Uterus (tissue), 3 donors: ENCODE measurements at regions not wholly inside any gene's neighbourhood (a gene's known extent, or its start where the extent isn't known, plus 50 kb on each side); places are given as distances from the start of the nearest gene placed in this dataset.

Experiments
- DNase-seq, 2 donors: peaks; one replicate each; pipeline ENCODE4 v3.0.0-alpha.2; 2019 to 2020
- H3K27ac ChIP-seq, 2 donors: fragments of 200-600 bp; sonication (generic); 1 replicate in 1 of 2; 2 replicates in 1 of 2; pipeline ENCODE4 v1.5.1; 2016 to 2018
- H3K27me3 ChIP-seq, 2 donors: fragments of 200-600 bp; sonication (generic); one replicate each; pipeline ENCODE4 v1.5.1; 2018 to 2019; ENCODE audit warnings: control low read depth in 1 of 2
- H3K36me3 ChIP-seq, 2 donors: fragments of 200-600 bp; sonication (generic); one replicate each; pipeline ENCODE4 v1.5.1; 2019; ENCODE audit warnings: control low read depth in 1 of 2
- H3K4me1 ChIP-seq, 2 donors: fragments of 200-600 bp; sonication (generic); one replicate each; pipeline ENCODE4 v1.5.1; 2018 to 2019; ENCODE audit warnings: control low read depth in 1 of 2
- H3K4me3 ChIP-seq, 2 donors: fragments of 200-600 bp; sonication (generic); 1 replicate in 1 of 2; 2 replicates in 1 of 2; pipeline ENCODE4 v1.5.1; 2018 to 2019; ENCODE audit warnings: mild to moderate bottlenecking in 1 of 2
- H3K9me3 ChIP-seq, 2 donors: fragments of 200-600 bp; sonication (generic); one replicate each; pipeline ENCODE4 v1.5.1; 2019; ENCODE audit warnings: control low read depth in 1 of 2
- CTCF ChIP-seq, 4 experiments: fragments of 200-600 bp in 2 of 4; fragments of 450-650 bp in 2 of 4; sonication (generic) in 2 of 4; IDR thresholded peaks; one replicate each; pipeline ENCODE4 v1.5.1; 2016 to 2019; ENCODE audit warnings: antibody characterized with exemption in 4 of 4, mild to moderate bottlenecking in 2 of 4, moderate library complexity in 1 of 4
- POLR2A ChIP-seq, 2 donors: fragments of 450-650 bp; IDR thresholded peaks; one replicate each; pipeline ENCODE4 v1.6.1; 2016; ENCODE audit warnings: antibody characterized with exemption in 2 of 2, mild to moderate bottlenecking in 1 of 2, moderate library complexity in 1 of 2
- intact Hi-C: fragments of 100-400 bp; cut with DNase I; formaldehyde crosslinking; loops from one replicate; pipeline ENCODE4 v1.15.1; 2023; ENCODE audit warnings: low total_unique reads
- donor health status: DM: yes; HTN: yes; CAD: no.

DNA sequence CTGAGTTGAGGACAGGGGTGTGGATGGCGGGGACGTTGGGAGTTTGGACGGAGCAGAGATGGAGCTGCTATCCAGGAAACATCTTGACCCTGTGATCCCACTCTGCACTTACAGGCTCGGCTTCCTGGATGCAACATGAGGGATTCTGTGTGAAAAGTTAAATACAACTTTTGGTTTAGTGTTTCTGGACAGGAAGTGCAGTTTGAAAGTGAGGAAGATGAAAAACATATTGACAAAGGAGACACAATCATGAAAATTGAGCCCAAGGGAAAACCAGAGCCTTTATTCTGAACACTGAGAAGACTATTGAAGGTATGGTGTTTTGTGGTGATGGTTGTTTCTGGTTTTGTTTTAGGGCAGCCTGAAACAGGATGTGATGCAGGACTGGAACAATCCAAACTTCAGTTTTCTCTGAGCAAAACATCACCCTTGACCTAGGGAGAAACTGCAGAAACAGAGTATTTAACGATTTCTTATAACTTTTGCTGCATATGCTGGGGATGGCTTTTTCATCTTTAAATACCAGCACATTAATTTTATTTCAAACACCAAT is 76.5 kb upstream of the RFX8 start:
- H3K4me1 ChIP-seq, result no peaks in the 10 kb centered on the region
- H3K27ac ChIP-seq, result no peak overlapping the region
- intact Hi-C loops, result no loop called here
- TF ChIP-seq POLR2A (IDR thresholded peaks at IDR 0.05), result no peak
- no peak for TF ChIP-seq CTCF (IDR thresholded peaks at IDR 0.05)
- H3K27me3 ChIP-seq, result no peaks in the 10 kb centered on the region
- no peaks in the 10 kb centered on the region for H3K36me3 ChIP-seq
- DNase-seq, result no peak
- no peak overlapping the region for H3K4me3 ChIP-seq
- H3K9me3 ChIP-seq, result no peaks in the 10 kb centered on the region

DNA sequence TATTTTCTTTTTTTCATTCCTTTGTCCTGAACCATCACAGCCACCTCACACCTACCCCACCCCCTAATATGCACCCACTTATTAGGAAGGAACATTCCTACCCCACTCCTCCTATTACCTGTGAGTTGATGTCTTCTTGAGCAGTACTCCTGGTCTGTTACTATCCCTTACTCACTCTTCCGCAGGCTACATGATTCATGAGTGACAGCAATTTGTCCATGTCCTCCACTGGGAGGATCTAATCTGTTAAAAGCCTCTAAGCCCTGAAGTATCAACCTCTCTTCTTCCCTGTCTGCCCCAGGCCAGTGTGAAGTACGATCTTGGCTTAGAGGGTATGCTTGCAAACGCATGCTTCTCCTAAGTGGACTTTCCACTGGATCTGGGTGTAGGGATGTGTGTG is 75.6 kb upstream of the RFX8 start:
- H3K4me1 ChIP-seq, result no peaks in the 10 kb centered on the region
- no peaks in the 10 kb centered on the region for H3K27me3 ChIP-seq
- TF ChIP-seq CTCF (IDR thresholded peaks at IDR 0.05) (no peak), POLR2A (IDR thresholded peaks at IDR 0.05) (no peak)
- H3K36me3 ChIP-seq, result no peaks in the 10 kb centered on the region
- intact Hi-C loops, result no loop called here
- no peak for DNase-seq
- H3K27ac ChIP-seq, result no peak overlapping the region
- H3K4me3 ChIP-seq, result no peak overlapping the region
- no peaks in the 10 kb centered on the region for H3K9me3 ChIP-seq

- DNase-seq, result no peak
- no peak overlapping the region for H3K4me3 ChIP-seq
- TF ChIP-seq POLR2A (IDR thresholded peaks at IDR 0.05) (no peak), CTCF (IDR thresholded peaks at IDR 0.05) (no peak)
- H3K27ac ChIP-seq, result no peak overlapping the region
- no peaks in the 10 kb centered on the region for H3K4me1 ChIP-seq
- H3K27me3 ChIP-seq, result no peaks in the 10 kb centered on the region
- no peaks in the 10 kb centered on the region for H3K36me3 ChIP-seq
- intact Hi-C loops, result no loop called here
- H3K9me3 ChIP-seq, result no peaks in the 10 kb centered on the region
These were observed 74.5 kb upstream of the RFX8 start for GRCh38 chr2:101549371-101549770.

DNA sequence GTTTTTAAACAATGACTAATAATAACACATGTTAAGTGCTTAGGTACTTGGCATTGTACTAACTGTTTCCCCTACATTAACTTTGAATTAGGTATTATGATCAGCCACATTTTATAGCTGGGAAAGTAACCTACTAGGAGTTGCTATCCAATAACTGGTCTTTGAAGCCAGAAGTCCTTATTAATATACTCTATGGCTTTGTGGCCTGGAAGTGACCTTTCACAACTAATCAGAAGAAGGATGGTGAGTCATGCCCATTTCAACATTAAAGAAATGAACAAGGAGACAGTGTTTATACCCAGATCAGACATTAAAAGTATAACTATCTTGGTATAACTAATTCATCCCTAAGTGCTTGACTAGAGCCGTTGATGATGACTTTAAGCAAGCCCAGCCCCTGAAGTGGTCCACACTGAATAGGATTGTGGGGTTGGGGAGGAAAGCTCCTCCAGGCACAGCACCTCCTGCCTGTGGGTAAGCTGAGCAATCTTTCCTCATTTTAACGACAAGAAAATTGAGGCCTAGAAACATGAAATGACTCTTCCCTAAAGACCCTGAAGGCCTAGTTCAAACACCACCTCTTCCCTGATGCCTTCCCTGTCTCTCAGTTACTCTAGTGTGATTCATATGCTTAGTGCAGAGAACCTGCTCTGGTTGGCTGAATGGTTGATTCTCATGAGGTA is 71.6 kb upstream of the RFX8 start:
- H3K4me3 ChIP-seq, result no peak overlapping the region
- DNase-seq, result no peak
- peaks cover 0 to 3% of the 10 kb centered on the region in 2 donors for H3K9me3 ChIP-seq
- H3K4me1 ChIP-seq, result no peaks in the 10 kb centered on the region
- H3K27me3 ChIP-seq, result no peaks in the 10 kb centered on the region
- no peak overlapping the region for H3K27ac ChIP-seq
- no peaks in the 10 kb centered on the region for H3K36me3 ChIP-seq
- intact Hi-C loops, result no loop called here
- no peak for TF ChIP-seq POLR2A (IDR thresholded peaks at IDR 0.05)
- no peak for TF ChIP-seq CTCF (IDR thresholded peaks at IDR 0.05)

DNA sequence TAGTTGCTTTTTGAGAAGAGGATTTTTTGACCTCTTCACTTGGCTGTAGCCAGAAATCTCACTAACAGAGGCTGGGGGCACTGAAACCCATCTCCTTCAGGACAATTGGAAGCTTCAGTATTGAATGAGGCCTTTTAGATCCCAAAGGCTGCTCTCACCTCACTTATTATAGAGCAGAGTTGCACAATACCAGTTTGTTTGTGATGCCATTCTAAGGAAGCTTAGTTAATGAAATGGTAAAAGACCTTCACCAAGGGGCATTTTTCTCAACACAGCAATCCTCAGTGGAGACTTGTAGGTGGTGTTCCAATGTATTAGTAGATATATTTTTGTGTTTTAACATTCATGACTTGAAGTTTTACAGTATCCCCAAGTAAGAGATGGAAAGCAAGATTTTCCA is 71.0 kb upstream of the RFX8 start:
- H3K9me3 ChIP-seq, result peaks cover 0 to 3% of the 10 kb centered on the region in 2 donors
- no peak overlapping the region for H3K4me3 ChIP-seq
- intact Hi-C loops, result no loop called here
- no peak for TF ChIP-seq POLR2A (IDR thresholded peaks at IDR 0.05)
- no peaks in the 10 kb centered on the region for H3K4me1 ChIP-seq
- H3K27me3 ChIP-seq, result no peaks in the 10 kb centered on the region
- H3K36me3 ChIP-seq, result no peaks in the 10 kb centered on the region
- no peak overlapping the region for H3K27ac ChIP-seq
- DNase-seq, result no peak
